GM12892 (cell line): ENCODE measurements at regions not wholly inside any gene's neighbourhood (a gene's known extent, or its start where the extent isn't known, plus 50 kb on each side); places are given as distances from the start of the nearest gene placed in this dataset.

Experiments used
- POLR2A ChIP-seq: IDR thresholded peaks from 2 replicates; pipeline ENCODE4 v1.6.1; 2011; ENCODE audit warnings: low read depth, low read length, control low read depth
- POLR2AphosphoS5 ChIP-seq: IDR thresholded peaks from 2 replicates; pipeline ENCODE4 v1.6.1; 2011; ENCODE audit warnings: low read depth, low read length, control low read depth
- TAF1 ChIP-seq: IDR thresholded peaks from 2 replicates; pipeline ENCODE4 v1.6.1; 2011; ENCODE audit warnings: low read depth, mild to moderate bottlenecking, control low read depth, low read length, borderline replicate concordance

DNA sequence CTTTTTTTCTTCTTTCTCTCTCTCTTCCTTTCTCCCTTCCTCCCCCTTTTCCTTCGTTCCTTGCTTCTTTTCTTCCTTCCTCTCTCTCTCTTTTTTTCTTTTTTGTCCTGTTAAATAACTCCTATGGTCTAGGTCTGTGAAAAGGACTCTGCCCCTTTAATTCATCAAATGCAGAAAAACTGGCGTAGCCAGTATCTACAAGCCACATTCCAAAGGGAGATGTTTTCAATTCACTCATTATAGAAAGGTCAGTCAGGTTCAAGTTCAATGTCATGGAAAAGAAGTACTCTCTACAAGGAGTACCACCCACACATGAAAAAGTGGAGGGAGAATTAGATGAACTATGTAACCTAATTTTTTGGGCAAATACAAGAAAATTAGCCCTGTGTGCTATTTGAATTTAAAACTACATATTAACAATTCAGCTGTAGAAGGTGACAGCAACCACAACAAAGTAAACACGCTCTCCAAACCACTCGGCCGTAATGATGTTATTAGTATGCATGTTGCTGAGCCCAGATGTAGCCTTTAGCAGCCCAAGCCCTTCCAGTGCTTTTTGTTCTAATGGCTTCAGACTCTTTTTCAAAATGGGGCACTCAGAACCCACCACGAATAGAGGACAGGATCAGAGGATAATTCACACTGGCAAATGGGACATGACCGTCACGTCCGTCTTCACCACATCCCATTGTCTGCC is 735.4 kb upstream of the FANCL start:
- no peak for TF ChIP-seq TAF1
- no peak for TF ChIP-seq POLR2A
- no peak for TF ChIP-seq POLR2AphosphoS5
